ENCODE measurements at regions not wholly inside any gene's neighbourhood (a gene's known extent, or its start where the extent isn't known, plus 50 kb on each side); places are given as distances from the start of the nearest gene placed in this dataset.

GRCh38 chr5:10876006-10876744, 115.1 kb upstream of the DAP start:
- DNase-seq (ENCODE audit: low read depth in 2 of 2): no peak

DNA sequence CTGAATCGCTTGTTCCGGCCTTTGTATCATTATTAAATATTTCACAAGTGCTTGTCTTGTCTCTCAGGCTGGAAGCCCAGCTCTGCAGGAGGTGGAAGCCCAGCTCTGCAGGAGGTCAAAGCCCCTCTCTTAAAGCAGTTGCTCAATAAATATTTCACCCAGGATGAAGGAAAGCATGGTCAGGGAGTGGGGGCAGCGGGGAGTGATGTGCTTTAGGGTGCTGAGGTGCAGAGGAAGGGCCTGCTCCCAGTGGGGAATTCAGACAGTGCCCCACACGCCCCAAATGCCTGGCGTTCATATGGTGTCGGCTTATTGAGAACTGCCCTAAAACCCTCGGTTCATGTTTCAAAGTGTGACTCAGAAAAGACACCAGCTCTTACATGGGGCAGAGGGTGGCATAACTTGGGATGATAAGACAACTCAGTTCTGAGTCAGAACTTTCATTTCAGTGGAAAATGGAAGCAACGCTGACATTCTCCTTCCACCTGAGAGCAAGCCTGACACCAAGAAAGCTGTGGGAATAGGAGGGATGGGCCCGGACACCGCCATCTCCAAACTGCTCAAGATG, 114.3 kb upstream of the DAP start:
- no peak for DNase-seq (ENCODE audit: low read depth in 2 of 2)

GRCh38 chr5:10874541-10874940, 113.5 kb upstream of the DAP start:
- no peak for DNase-seq (ENCODE audit: low read depth in 2 of 2)

GRCh38 chr5:10870791-10871190, 109.8 kb upstream of the DAP start:
- DNase-seq (ENCODE audit: low read depth in 2 of 2): no peak

DNA sequence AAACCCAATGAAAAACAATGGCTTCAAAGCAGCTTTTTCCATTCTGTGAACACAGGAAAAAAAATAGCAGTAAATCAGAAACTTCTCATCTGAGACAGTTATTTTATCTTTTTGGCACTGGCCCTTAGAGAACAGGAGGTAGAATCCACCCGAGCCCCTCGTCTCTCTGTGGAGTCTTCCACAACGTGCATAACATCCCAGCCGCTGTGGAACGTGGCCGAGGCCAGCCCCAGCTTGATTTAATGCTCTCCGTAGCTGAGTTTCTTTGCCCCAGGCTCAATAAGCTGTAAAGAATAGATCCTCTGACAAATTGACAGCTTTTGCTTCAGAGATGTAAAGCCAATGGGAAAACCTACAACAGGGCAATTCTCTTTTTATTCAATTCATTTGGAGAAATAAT, 107.9 kb upstream of the DAP start:
- no peak for DNase-seq (ENCODE audit: low read depth in 2 of 2)

DNA sequence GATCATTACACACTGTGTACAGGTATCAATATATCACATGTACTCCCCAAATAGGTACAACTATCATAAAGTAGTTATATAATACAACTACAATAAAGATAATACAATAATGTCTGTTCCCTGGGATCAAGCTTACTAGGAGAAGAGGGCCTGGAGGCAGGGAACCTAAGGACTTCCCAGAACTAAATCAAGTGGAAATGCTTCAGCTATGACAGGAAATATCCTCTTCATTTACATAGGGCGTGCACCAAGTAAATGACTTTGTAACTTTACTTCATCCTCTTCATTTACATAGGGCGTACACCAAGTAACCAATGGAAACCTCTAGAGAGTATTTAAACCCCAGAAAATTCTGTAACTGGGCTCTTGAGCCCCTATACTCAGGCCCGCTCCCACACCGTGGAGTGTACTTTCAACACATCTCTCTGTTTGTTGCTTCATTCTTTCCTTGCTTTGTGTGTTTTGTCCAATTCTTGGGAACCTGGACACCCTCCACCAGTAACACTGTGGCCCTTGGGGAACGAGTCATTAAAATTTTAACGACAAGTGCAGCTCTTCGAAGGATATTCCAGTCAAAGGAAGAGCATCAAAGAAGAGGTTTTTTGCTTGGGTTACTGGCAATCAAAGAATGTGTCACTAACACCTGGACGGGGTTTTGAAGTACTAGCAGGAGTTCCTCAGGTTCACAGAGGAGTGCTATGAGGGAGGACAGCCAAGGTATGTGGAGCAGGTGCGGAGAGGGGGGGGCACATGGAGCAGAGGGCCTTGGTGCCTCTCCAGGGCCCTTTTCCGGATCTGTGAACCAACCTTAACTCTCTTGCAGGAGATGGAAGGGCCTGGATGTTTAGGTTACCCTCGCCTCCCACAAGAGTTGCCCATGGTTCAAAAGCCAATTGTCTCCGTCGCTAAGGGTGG, 106.6 kb upstream of the DAP start:
- DNase-seq (ENCODE audit: low read depth in 2 of 2): no peak

- DNase-seq (ENCODE audit: low read depth in 2 of 2): no peak
Measured at GRCh38 chr5:10866913-10867312, 105.9 kb upstream of the DAP start.

DNA sequence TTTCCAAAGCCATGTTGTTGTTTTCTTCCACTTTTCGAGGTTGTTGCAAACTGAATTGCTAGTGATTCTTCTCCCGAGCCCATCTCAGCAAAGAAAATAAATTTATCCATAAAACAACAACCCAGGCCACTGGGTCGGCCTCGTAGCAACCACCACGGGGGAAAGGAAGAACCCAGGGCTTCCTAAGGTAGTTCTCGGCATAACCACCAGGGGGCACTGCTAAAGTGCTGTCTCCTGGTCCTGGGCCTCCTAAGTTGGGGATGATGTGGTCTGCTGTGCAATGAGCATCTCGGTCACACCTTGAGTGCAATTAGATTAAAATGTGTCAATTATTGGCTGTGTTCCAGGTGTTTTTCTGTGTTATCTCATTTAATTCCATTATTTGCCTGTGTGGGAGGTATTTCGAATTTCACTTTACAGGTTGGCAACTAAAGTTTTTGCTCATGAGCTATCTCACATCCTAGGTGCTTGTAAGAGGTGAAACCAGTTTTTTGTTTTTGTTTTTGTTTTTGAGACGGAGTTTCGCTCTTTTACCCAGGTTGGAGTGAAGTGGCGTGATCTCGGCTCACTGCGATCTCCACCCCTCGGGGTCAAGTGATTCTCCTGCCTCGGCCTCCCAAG, 102.8 kb upstream of the DAP start:
- no peak for DNase-seq (ENCODE audit: low read depth in 2 of 2)

DNA sequence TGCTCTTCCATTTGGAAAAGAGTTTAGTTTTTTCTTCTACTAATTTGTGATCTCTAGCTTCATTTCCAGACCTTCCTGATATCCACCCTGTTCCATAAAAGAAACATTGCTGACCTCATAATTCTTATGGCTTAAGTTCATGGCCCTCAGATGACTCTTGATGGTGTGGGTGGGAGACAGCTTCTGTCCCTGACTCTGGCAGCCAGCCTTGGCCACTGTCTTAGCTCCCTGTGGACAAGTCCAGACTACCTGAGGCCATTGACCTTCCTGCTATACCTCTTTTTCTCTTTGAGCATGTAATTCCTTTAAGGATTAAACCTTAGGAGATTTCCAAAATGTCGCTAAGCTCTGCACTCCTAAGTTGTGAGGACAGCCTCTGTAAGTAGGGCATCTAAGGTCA, 101.1 kb upstream of the DAP start:
- no peak for DNase-seq (ENCODE audit: low read depth in 2 of 2)

DNA sequence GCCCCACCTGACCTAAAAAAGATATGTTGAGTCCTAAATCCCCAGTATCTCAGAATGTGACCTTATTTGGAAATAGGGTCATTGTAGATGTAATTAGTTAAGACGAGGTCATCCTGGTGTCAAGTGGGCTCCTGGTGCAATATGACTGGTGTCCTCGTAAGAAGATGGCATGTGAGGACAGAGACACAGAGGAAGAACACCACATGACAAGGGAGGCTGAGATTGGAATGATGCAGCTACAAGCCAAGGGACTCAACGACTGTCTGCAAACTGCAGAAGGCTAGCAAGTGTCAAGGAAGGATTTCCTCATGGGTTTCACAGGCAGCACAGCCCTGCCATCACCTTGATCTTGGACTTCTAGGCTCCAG, 100.4 kb upstream of the DAP start:
- no peak for DNase-seq (ENCODE audit: low read depth in 2 of 2)

DNA sequence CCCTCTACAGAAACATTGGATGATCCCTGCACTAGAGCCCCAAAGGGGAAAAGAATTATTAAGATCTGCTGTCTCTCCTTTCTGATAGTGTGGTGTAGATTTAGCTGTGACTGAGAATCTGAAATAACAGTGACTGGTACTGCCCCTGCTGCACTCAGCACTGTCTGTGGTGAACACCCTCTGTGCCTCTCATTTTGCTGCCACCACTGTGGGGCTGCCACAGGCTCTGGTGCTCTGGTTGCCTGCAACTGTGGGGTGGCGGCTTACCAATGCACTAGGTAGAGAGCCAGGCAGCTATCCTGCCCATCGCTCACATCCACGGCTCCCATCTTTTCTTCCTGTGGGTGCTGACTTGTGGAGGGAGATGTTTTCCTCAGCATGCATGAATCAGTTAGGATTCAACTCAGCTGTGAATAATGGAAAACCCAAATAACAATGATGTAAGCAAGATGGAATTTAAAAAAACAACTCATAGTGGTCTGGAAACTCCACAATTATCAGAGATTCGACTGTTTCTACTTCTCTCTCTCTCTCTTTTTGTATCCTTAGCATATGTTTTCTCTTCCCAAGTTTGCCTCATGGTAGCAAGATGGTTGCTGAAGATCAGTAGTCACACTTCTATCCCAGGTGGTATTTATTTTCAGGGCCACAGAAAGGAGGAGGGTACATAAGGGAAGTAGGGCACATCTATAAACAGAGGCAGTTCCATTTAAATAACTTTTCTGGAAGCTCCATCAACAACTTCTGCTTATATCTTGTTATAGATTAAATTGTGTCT, 99.8 kb upstream of the DAP start:
- DNase-seq (ENCODE audit: low read depth in 2 of 2): peak in 1 of 2 experiments; percentile 26

DNA sequence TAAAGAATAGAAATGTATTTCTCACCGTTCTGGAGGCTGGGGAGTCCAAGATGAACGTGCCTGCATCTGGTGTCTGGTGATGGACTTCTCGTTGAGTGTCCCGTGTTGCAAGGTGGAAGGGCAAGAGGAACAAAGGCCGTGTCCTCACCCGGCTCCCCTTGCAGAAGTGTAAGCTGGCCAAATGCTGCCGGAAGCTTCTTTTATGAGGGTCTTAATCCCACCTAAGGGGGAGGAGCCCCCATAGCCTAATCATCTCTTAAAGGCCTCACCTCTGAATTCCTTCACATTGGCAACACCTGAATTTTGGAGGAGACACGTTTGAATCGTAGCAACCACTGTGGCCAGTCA, 99.1 kb upstream of the DAP start:
- DNase-seq (ENCODE audit: low read depth in 2 of 2): no peak

GRCh38 chr5:10859393-10860195, 98.6 kb upstream of the DAP start:
- no peak for DNase-seq (ENCODE audit: low read depth in 2 of 2)

DNA sequence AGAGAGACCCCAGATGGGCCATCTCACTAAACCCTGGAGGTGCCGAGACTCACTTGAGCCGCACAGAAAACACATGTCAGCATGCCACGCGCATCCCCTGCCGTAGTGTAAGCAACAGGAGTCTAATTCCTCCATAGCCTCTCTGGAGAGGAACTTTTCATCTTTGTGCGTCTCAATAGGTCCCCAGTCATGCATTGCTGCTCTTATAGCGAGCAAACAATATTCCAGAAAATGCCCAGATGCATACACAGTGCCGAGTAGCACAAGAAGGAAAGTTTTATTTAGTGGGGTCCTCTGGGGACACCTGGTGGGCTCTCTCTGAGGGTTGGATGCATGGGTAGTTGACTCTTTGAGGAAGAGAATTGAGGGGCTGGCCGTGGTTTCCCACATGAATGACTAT, 97.9 kb upstream of the DAP start:
- DNase-seq (ENCODE audit: low read depth in 2 of 2): no peak

DNA sequence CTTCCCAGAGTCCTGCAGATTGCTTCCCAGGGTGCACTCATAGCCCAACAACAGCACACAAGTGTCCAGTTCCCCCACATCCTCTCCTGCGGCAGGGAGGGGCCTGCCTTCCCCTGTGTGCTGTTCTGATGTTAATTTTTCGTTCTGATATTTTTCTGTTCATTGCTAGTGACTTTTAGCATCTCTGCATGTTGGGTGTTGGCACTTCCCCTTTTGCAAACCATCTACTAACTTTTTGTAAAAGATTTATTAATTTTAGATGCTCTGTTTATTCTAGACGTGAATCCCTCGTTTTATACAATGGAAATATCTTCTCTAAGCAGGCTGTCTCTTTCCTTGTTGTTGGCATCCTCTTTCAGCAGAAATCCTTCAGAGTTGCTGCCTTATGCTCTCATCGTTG, 97.3 kb upstream of the DAP start:
- no peak for DNase-seq (ENCODE audit: low read depth in 2 of 2)

DNA sequence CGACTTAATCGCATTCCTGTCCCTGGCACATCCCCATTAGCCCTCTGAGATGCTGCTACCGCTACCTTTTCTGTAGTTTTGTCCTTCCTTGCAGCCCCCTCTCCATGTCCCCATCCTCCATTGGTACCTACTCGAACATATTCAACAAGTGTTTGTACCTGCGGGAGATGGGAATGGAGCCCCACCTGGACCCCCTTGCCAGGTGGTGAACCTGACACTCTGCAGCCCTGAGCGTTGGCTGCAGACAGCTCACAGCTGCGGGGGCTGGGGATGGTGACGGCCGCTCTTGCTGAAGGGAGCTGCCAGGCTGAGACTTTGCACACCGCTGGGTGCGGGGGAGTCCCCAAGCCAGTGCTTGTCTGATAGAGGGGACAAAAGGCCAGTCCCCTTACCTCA, 96.3 kb upstream of the DAP start:
- no peak for DNase-seq (ENCODE audit: low read depth in 2 of 2)

GRCh38 chr5:10856683-10857337, 95.8 kb upstream of the DAP start:
- peak; percentile 72 to 75 for DNase-seq (ENCODE audit: low read depth in 2 of 2)

- no peak for DNase-seq (ENCODE audit: low read depth in 2 of 2)
Measured at GRCh38 chr5:10856071-10856470, 95.0 kb upstream of the DAP start.

GRCh38 chr5:10854506-10855277, 93.7 kb upstream of the DAP start:
- DNase-seq (ENCODE audit: low read depth in 2 of 2): no peak

DNA sequence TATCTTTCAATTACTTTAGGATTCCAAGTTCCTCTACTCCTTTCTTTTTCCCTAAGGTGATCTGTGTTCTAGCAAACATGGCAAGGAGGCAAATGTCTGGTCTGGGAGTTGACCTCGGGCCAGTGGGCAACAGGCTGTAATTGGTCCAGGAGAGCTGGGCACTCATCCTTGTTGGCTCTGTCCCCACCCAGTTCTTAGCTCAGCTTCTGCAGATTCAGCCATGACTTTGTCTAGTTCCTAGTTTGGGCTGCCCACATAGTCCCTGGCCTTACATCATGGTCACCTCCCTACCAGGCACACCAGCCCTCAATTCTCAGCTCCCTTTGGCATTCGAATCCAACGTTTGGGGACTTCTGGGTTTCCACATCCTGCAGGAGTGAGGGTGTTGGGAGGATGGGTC, 92.1 kb upstream of the DAP start:
- no peak for DNase-seq (ENCODE audit: low read depth in 2 of 2)

All from fibroblast of skin of left quadriceps (primary cell).